ENCODE measurements at regions not wholly inside any gene's neighbourhood (a gene's known extent, or its start where the extent isn't known, plus 50 kb on each side); places are given as distances from the start of the nearest gene placed in this dataset.

DNA sequence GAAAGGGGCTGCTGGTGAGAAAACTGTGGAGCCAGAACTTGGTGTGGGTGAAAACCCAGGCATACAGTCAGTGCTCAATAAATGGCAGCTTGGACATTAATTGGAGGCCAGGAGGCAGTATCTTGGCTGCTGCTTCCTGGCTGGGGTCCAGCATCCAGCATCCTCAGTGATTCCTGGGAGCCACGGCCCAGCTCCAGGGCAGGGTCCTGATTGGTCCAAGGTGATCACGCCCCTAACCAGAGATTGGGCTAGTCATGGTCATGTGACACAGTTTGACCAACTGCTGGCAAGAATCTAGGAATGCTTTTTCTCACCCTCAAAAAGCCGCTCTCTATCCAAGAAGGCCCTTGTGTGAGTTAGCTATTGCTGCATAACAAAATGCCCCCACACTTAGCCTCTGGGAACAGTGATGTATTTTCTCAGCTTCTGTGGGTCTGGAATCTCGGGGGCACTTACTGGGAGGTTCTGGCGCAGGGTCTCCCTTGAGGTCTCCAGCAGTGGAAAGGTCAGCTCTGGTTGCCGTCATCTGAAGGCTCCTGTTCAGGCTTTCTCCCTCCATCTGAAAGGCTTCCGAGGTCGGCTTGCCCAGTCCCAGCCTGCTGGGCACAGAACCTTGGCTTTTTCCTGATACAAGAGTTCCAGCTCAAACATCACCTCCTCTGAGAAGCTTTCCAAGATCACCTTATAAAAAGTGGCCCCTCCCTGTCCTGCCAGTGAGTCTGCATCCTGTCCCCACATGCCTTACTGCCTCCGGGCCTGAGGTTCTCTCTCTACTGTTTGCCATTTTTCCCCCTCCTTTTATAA, 119.2 kb upstream of the NCOR2 start:
- no peak for DNase-seq

DNA sequence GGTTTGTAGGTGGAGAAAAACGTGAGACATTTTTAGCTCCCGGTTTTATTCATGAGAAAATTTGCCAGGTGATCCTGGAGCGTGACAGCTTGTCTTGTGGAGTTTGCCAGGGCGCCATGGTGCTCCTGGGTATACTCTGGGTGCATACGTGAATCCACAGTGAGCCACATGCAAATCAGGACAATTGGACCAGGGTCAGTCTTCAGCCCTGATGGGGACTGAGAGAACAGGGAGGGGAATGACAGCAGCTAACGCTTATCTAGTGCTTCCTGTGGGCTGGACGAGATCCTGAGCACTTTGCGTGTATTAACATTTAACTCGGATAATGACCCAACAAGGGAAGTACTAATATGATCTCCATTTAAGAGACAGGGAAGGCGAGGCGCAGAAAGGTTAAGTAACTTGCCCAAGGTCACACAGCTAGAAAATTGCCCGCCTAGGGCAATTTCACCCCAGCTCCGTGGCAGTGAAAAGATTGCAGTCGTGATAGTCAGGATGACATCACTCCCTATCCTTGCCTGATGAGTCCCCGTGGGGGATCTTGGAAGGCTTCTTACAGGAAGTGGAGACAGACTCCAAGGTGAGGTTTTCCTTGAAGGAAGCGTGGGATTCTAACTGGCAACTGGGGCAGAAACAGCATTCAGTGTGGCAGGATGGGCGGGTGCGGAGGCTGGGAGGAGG, 118.4 kb upstream of the NCOR2 start:
- no peak for DNase-seq

GRCh38 chr12:124684971-124685688, 117.7 kb upstream of the NCOR2 start:
- no peak for DNase-seq

- DNase-seq, result no peak
Observed at GRCh38 chr12:124684496-124684895, 117.1 kb upstream of the NCOR2 start.

DNA sequence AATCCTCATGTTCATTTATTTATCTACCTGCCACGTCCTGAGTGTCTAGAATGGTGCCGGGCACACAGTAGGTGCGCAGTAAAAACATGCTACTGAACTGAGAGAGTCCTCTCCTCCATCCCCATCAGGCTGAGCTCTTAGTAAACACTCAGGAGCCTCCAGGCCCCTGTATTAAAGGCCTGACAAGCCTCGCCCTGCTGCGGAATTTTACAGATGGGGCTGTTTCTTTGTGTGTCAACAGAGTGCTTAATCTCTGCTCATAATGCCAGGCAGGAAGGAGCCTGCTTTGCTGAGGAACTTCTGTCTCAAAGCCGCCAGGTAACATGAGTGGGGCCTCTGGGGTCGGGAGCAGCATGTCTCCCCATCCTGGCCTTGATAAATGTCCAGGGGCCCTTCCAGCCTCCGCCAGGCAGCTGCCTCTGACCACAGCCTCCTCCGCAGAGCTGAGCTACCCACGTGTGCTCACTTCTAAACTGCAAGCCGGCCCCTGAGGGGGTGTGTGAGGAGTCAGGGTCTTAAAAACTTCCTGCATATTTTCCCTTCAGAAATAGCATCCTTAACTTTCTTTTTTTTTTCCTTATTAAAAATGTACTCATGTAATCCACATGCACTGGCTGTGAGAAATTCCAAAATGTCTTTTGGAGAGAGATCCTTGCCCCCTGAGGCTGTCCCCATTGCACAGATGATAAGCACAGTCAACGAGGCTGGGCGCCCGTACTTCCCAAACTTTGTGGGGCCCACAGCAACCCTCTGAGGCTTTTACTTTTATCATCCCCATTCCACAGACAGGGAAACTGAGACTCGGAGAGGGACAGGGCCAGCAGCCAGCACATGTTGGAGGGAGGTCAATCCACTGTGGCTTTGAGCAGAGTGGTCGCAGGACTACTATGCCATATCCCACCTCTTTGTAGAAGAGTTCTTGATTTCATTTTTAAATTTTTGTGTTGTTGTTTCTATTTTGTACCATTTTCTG, 116.0 kb upstream of the NCOR2 start:
- DNase-seq, result no peak

DNA sequence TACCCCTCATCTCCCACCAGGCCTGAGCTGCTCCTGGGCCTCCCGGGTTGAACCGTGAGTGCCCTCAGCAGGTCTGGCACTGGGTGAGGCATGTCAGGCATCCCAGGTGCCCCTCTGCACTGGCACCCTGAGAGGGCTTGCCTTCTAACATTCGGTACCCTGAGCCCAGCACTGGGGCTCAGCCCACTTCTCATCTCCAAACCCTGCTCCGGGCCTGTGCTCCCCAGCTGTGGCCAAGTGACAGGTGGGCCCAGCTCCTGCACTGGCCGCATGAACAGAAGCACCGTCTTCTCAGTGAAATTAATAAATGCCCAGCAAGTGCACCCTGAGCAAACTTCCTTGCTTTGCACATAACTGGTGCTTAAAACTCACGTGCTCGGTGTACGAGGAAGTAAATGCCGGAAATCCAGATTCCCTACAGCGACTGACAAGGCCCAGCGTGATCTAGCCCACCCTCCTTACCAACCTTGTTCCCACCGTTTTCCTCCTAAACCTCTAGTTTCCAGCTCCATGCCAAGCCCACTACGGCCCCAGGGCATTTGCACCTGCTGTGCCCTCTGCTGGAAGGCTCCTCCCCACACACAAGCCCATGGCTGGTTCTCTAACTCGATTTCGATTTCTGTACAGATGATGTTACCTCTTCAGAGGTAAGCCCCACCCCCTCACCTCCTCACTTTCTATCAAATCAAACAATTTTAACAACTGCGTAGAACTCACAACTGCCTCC, 115.2 kb upstream of the NCOR2 start:
- no peak for DNase-seq

DNA sequence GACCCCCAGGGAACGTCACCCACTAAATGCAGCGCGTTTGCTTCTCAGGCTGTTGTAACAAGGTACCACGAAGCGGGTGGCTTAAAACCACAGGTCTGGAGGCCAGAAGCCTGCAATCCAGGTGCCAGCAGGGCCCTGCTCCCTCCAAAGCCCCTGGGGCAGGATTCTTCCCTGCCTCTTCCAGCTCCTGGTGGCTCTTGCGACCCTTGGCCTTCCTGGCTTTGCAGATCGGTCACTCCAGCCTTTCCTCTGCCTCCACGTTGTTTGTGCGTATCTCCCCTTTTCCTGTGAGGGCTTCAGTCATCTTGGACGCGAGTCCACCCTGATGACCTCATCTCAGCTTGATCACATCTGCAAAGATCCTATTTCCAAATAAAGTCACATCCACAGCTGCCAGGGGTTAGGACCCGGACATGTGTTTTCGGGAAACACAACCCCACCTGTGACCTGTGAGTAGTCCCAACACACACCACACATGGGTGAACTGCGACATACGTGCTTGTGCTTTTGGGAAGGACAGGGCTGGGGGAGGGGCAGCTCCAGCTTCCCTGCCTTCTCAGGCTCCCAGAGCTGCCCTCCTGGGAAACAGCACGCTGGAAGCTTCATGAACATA, 114.5 kb upstream of the NCOR2 start:
- DNase-seq, result no peak

- no peak for DNase-seq
Observed at GRCh38 chr12:124680863-124681778, 113.7 kb upstream of the NCOR2 start.

- no peak for DNase-seq
Observed at GRCh38 chr12:124679533-124680371, 112.3 kb upstream of the NCOR2 start.

DNA sequence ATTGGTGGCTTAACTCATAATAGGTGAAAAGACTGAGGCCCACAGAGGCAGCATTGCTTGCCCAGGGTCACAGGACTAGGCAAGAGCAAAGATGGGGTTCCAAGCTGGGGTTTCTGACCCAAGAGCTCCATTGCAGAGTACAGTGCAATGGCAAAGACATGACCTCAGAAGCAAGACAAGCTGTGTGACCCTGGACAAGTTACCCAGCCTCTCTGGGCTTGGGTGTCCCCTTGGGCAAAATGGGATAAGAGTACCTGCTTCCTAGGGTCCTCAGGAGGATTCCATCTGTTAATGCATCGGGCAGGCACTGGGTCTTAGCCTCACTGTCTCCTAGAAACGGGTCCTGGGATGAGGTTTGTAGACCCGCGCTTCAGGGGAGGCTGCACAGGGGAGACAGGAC, 111.6 kb upstream of the NCOR2 start:
- no peak for DNase-seq

GRCh38 chr12:124678421-124678893, 111.0 kb upstream of the NCOR2 start:
- DNase-seq, result no peak

- no peak for DNase-seq
Observed at GRCh38 chr12:124677552-124678356, 110.3 kb upstream of the NCOR2 start.

GRCh38 chr12:124676714-124677462, 109.5 kb upstream of the NCOR2 start:
- no peak for DNase-seq

DNA sequence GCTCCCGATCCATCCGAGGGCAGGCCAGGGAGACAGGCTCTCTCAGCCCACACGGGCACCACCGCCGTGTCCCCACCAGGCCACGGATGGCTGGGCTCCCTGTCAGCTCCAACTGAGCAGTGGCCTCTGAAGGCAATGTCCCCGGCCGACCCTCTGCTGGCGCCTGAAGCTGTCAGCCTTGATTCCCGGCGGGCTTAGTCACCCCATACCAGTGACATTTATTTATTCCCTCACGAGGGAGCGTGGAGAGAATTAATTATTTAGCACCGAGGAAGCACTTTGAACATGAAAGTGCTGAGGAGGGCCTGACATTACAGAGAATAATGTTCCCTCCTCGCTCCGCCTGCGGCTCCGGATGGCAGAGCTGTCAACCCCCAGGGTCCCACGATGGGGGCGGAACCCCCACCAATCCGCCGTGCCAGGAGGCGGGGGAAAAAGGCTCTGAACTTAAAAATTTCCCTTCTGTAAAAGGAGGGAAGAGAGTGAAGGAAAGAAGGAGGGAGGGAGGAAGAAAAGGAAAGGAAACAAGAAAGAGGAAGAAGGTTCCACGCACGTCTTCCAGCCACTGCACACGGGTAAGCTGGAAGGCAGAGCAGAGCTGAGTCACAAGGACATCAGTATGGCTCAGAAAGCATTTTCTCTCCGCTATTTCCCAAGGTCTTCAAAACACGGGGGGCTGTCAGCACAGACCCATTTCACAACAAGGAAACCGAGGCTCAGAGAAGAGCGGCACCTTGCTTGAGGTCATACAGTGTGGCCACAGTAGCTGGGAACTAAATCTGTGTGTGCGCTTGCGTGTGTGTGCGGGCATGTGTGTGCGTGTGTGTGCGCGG, 108.7 kb upstream of the NCOR2 start:
- DNase-seq, result no peak

- no peak for DNase-seq
Observed at GRCh38 chr12:124674937-124675336, 107.5 kb upstream of the NCOR2 start.

GRCh38 chr12:124673801-124674617, 106.6 kb upstream of the NCOR2 start:
- DNase-seq, result no peak
